Gastrocnemius medialis (tissue), 4 donors: ENCODE measurements at regions not wholly inside any gene's neighbourhood (a gene's known extent, or its start where the extent isn't known, plus 50 kb on each side); places are given as distances from the start of the nearest gene placed in this dataset.

Source experiments
- ATAC-seq, 2 donors: fragments of 150-250 bp; one replicate each; pipeline ENCODE4 v1.9.1; 2016
- DNase-seq, 2 donors: peaks; one replicate each; pipeline ENCODE4 v3.0.0-alpha.2; 2019
- H3K27ac ChIP-seq, 4 donors: fragments of 200-600 bp; sonication (generic); 1 replicate in 1 of 4; 2 replicates in 3 of 4; pipeline ENCODE4 v1.5.1; 2016 to 2018; ENCODE audit warnings: mild to moderate bottlenecking in 2 of 4, moderate library complexity in 1 of 4
- H3K27me3 ChIP-seq, 3 donors: fragments of 200-600 bp; sonication (generic) in 2 of 3; 1 replicate in 1 of 3; 2 replicates in 2 of 3; pipeline versions ENCODE4 v1.5.1 to v1.6.0; 2016 to 2019; ENCODE audit warnings: mild to moderate bottlenecking in 1 of 3, moderate library complexity in 1 of 3
- H3K36me3 ChIP-seq, 2 donors: fragments of 200-600 bp; sonication (generic) in 1 of 2; one replicate each; pipeline ENCODE4 v1.5.1; 2017 to 2018
- H3K4me1 ChIP-seq, 2 donors: fragments of 200-600 bp; sonication (generic) in 1 of 2; one replicate each; pipeline ENCODE4 v1.5.1; 2016 to 2017; ENCODE audit warnings: mild to moderate bottlenecking in 2 of 2
- H3K4me3 ChIP-seq, 4 donors: fragments of 200-600 bp; sonication (generic) in 3 of 4; 1 replicate in 1 of 4; 2 replicates in 3 of 4; pipeline ENCODE4 v1.5.1; 2016 to 2019; ENCODE audit warnings: mild to moderate bottlenecking in 2 of 4
- H3K9me3 ChIP-seq, 3 donors: fragments of 200-600 bp; sonication (generic) in 2 of 3; 1 replicate in 1 of 3; 2 replicates in 2 of 3; pipeline ENCODE4 v1.5.1; 2016 to 2019
- POLR2A ChIP-seq, 2 donors: fragments of 450-650 bp; IDR thresholded peaks; one replicate each; pipeline ENCODE4 v1.6.1; 2017; ENCODE audit warnings: antibody characterized with exemption in 2 of 2, mild to moderate bottlenecking in 2 of 2, moderate library complexity in 2 of 2
- in situ Hi-C, 4 donors: fragments of 200-750 bp; cut with MboI; loops; one replicate each; pipeline versions ENCODE4 v1.15.0 to v1.8.0; 2017; ENCODE audit warnings: low sequenced_read_pairs in 4 of 4
- intact Hi-C: fragments of 100-400 bp; cut with DNase I; formaldehyde crosslinking; loops from one replicate; pipeline ENCODE4 v1.15.1; 2023; ENCODE audit warnings: low total_unique reads
- TF ChIP-seq, protein P1 (sequence below), 5 experiments: fragments of 450-650 bp in 3 of 5; fragments of 200-600 bp in 2 of 5; sonication (generic) in 2 of 5; IDR thresholded peaks in 4 of 5; conservative IDR thresholded peaks in 1 of 5; 1 replicate in 4 of 5; 2 replicates in 1 of 5; pipeline ENCODE4 v1.5.1; 2016 to 2019; ENCODE audit warnings: antibody characterized with exemption in 5 of 5, mild to moderate bottlenecking in 3 of 5, moderate library complexity in 3 of 5

DNA sequence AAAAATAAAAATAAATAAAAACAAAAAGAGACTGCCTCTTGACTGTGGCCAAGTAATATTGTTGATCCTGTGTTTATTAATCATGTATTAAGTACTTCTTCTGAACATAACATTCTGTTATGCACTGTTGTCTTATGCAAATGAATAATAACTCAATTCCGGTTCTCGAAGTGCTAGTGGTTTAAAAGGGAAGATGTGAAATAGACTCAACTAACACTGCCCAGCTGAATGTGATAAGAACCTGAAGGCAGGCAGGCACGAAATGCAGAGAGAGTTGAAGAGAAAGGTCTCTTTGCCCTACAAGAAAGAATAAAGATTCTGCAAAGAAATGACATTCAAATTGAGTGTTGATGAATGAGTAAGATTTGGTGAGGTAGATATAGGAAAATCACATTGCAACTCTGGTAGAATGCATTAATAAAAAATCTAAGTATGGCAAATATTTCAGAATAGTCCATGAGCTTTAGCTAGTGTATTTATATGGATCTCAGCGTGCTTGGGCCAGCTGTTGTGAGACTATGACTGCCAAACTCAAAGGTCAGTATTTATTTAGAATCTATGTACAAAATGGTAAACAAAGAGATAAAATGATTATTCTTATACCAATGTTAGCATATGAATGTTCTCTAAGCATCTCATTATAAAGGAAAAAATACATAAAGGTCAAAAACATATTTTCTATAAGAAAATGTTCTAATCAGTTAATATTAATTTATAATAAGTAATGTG lies 352.3 kb upstream of the CDH7 start:
- DNase-seq, result no peak
- no peaks in the 10 kb centered on the region for H3K9me3 ChIP-seq
- H3K27ac ChIP-seq, result no peak overlapping the region
- in situ Hi-C loops, result no loop called here
- intact Hi-C loops, result no loop called here
- H3K4me1 ChIP-seq, result no peaks in the 10 kb centered on the region
- no peaks in the 10 kb centered on the region for H3K36me3 ChIP-seq
- H3K4me3 ChIP-seq, result no peak overlapping the region
- TF ChIP-seq, protein P1, sequence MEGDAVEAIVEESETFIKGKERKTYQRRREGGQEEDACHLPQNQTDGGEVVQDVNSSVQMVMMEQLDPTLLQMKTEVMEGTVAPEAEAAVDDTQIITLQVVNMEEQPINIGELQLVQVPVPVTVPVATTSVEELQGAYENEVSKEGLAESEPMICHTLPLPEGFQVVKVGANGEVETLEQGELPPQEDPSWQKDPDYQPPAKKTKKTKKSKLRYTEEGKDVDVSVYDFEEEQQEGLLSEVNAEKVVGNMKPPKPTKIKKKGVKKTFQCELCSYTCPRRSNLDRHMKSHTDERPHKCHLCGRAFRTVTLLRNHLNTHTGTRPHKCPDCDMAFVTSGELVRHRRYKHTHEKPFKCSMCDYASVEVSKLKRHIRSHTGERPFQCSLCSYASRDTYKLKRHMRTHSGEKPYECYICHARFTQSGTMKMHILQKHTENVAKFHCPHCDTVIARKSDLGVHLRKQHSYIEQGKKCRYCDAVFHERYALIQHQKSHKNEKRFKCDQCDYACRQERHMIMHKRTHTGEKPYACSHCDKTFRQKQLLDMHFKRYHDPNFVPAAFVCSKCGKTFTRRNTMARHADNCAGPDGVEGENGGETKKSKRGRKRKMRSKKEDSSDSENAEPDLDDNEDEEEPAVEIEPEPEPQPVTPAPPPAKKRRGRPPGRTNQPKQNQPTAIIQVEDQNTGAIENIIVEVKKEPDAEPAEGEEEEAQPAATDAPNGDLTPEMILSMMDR (IDR thresholded peaks at IDR 0.05 in 4 of 5, conservative IDR thresholded peaks at IDR 0.05 in 1 of 5), result no peak
- no peak for TF ChIP-seq POLR2A (IDR thresholded peaks at IDR 0.05)
- H3K27me3 ChIP-seq, result no peaks in the 10 kb centered on the region
- ATAC-seq, result no peak

- intact Hi-C loops, result no loop called here
- in situ Hi-C loops, result no loop called here
- no peaks in the 10 kb centered on the region for H3K36me3 ChIP-seq
- no peak for TF ChIP-seq POLR2A (IDR thresholded peaks at IDR 0.05)
- TF ChIP-seq, protein P1 (IDR thresholded peaks at IDR 0.05 in 4 of 5, conservative IDR thresholded peaks at IDR 0.05 in 1 of 5), result no peak
- H3K9me3 ChIP-seq, result no peaks in the 10 kb centered on the region
- no peak overlapping the region for H3K27ac ChIP-seq
- no peak for ATAC-seq
- no peak overlapping the region for H3K4me3 ChIP-seq
- no peak for DNase-seq
- H3K4me1 ChIP-seq, result no peaks in the 10 kb centered on the region
- no peaks in the 10 kb centered on the region for H3K27me3 ChIP-seq
These were observed 369.8 kb upstream of the CDH7 start for GRCh38 chr18:65380986-65381385.

DNA sequence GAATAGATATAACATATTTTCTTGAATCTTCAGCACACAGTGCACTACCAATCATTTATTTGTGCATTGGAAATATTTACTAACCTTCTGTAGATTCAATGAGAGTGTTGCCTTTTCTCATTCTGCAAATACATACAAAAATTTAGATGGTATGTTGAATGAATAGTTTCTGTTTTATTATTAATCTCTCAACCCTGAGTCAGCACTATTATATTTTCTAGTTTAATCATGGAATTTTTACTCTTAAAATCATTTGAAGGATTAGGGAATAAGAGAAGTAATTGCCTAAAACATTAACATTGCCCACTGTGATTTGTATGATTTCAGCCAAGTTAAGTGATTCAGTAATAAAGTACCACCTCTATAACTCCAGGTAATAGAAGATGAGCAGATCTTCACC lies 370.2 kb upstream of the CDH7 start:
- intact Hi-C loops, result no loop called here
- ATAC-seq (no peak), DNase-seq (no peak)
- Histone ChIP-seq H3K4me1 (no peaks in the 10 kb centered on the region), H3K27me3 (no peaks in the 10 kb centered on the region), H3K27ac (no peak overlapping the region), H3K36me3 (no peaks in the 10 kb centered on the region), H3K4me3 (no peak overlapping the region), H3K9me3 (no peaks in the 10 kb centered on the region)
- no peak for TF ChIP-seq POLR2A (IDR thresholded peaks at IDR 0.05)
- TF ChIP-seq, protein P1 (IDR thresholded peaks at IDR 0.05 in 4 of 5, conservative IDR thresholded peaks at IDR 0.05 in 1 of 5), result no peak
- in situ Hi-C loops, result no loop called here

DNA sequence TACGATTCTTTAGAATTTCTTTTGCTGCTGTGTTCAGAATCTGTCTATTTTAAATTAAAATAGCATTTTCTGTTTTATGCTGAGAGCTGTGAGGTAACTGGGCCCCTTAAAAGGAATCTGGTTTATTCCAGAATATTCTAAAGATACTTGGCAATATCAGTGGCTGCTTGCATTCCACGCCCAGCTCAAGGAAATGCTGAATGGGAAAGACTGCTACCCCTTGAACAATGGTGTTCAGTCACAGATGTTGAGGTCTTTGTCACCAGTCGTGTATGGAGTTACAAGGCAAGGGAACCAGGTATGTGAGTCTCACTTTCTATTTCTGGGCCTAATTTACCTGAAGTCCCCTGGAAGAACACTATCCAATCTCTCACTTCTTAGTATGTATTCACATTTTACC lies 377.9 kb upstream of the CDH7 start:
- in situ Hi-C loops (no loop called here), intact Hi-C loops (no loop called here)
- DNase-seq (no peak), ATAC-seq (no peak)
- Histone ChIP-seq H3K9me3 (no peaks in the 10 kb centered on the region), H3K4me1 (no peaks in the 10 kb centered on the region), H3K27me3 (no peaks in the 10 kb centered on the region), H3K4me3 (no peak overlapping the region), H3K27ac (no peak overlapping the region), H3K36me3 (no peaks in the 10 kb centered on the region)
- TF ChIP-seq POLR2A (IDR thresholded peaks at IDR 0.05), result no peak
- TF ChIP-seq, protein P1 (IDR thresholded peaks at IDR 0.05 in 4 of 5, conservative IDR thresholded peaks at IDR 0.05 in 1 of 5), result no peak
